Stimulated activated CD4-positive, alpha-beta T cell treated with anti-CD3 and anti-CD28 coated beads, Interleukin-12 subunit alpha, Interleukin-12 subunit beta, amount 100 ng/mL, for 48 hours (primary cell): ENCODE measurements at regions not wholly inside any gene's neighbourhood (a gene's known extent, or its start where the extent isn't known, plus 50 kb on each side); places are given as distances from the start of the nearest gene placed in this dataset.

Experiments
- DNase-seq, 3 donors: peaks; one replicate each; pipeline ENCODE4 v3.0.0-alpha.2; 2020; ENCODE audit warnings: low read depth in 2 of 3, low spot score in 1 of 3

DNA sequence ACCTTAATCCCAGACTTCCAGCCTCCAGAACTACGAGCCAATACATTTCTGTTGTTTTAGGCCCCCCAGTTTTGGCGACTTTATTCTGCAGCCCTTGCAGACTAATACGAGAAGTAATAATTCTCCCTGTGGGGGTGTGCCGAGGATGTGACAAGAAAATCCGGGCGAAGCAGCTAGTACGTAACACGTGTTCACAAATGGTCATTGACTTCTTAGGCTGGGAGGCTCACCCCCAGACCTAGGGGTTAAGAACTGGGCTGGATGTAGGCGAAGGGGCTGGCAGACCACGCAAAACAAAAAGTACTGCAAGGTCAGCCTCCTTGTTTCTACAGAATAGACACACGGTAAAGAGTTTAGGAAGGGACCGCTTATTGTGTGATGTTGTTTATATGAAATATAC is 69.8 kb upstream of the ESRRB start:
- DNase-seq = no peak

DNA sequence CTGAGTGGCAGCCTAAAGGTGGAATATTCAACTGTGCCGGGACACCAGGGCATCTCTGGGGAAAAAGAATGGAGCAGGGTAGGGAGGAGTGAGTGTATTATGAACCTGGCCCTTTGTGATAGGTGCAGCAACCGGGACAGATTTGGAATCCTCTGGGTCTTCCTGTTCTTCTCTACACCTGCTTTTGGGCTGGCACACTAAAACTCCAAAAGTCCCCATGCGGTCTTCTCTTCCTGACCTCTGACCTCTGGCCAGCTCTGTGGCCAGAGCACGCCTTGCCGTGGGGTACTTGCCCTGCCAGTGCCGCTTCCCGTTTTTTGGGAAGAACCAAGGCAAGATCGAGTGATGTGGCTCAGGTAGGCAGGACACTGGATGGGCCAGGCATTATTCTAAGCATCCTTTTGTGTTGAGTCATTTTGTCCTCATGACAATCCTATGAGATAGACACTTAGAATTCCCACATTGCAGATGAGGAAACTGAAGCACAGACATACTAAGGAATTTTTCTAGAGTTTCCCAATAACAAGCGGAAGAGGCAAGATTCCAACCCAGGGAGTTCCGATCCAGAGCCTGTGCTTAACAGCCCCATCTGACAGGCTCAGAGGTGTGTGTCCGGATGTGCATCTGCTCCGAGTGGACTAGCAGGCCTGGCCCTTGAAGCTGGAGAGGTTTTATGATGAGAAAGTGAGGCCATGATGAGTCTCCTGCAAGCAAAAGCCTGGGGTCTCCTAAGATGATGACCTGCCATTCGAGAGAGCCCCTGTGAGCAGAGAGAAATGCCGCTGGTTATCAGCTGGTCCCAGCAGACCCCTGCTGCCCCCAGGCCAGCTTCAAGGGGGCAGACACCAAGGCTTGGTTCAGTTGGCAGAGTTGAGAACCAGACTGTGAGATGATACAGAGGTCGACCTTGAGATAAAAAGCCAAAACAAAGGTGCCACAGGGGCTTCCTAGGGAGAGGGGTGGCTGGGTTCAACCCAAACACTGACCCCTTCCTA is 67.9 kb upstream of the ESRRB start:
- DNase-seq = no peak

DNA sequence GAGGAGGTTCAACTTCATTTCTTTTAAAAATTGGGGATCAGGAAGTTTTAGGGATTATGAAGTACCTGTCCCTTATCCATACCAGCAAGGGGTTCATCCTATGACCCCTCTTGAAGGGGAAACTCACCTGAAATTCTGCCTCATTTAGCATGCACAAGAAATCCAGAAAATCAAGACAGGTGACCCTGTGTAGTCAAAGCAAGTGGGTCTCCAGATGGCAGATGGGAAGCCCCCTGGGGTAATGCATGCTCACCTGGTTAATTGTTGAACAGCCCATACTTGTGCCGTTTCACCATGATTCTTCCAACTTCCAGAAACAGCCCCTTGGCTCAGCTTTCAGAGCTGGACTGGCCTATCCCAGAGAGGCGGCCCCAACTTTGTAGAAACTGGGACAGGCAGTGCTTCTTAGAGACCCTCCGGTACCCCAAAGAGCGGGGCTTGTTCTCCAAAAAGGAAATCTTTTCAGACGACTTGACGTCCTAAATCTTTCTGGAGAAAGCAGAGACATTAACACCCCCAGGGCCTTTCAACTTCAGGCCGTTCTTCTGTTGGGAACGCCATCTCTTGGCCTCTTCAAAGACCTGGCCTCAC is 66.3 kb upstream of the ESRRB start:
- no peak for DNase-seq

DNA sequence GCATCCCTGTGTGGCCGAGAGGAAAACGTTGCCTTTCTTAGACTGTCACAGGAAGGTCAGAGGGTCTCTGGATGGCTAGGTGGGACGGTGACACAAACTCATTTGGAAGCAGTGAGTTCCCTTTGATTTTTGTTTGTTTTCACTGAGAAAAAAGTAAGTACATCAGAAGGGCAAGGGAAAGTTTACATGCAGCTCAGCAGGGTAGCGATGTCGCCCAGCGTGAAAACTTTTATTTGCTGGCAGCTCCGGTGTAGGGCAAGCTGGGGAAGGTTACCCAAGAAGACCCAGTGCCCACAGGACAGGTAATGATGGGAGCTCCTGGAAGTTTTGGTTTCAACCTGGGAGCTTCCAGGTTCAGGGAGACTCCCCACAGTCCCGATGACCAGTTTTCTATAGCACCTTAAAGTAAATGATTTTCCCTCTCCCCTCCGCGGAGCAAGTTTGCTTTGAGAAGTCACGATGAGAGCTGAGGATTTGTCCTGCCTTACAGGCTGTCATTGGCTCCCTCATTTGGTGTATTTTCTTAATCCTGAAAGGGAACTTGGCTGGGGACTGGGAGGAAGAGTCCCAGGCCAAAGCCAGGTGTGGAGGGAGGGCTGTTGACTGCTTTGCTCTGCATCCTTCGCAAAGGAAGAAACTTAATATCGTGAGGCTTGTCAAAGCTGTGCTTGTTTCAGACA is 64.7 kb upstream of the ESRRB start:
- DNase-seq = no peak

DNA sequence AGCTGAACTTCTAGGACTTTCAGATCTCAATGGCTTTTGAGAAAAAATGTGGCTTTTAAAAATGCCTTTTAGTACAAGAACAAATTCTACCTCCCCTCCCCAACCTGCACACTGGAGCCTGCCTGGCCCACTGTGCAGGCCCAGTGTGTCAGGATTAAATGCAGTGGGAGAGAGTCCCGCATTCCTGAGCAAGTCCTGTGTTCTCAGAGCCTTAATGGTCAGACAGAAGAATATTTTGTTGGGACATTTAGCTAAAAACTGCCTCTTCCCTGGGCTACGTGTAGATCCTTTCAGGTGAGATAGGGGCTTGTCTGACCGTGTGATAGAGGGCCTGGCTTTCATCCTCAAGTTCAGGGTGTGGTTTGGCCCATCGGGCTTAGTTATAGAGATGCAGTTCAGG is 63.1 kb upstream of the ESRRB start:
- no peak for DNase-seq

DNA sequence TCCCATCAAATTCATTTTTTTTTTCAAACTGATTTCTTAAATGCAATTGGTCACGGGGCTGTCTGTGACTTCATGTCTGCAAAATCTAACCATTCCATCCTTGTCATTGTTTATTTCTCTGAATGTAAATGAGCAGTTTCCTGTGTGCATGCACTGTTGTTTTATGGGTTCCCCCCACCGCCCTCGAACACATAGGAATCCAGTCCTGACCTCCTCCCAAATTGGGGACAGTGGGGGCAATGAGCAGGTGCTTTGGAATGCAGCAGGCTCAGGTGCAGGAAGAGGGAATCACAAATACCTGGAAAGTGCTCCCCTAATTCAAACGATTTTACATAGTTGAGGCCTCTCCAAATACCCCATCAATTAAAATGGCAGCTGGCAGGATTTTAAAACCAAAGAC is 62.6 kb upstream of the ESRRB start:
- DNase-seq = no peak

DNA sequence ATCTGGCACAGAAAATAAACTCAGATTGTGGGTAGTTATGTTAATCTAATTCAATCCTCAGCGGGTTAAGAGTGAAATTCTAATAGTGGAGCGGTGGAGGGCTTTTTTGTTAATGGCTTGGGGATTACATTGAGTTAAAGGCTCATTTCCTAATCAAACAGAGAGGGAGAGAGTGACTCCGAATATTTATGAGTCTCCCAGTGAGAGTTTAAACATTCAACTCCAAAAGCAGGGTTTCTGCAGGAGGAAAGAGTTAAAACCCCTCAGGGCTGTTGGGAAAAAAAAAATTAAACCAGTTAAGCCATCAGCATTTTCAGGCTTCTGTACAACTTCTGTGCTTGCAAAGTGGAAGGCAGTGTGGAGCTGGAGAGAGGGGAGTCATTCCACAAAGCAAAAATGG is 62.1 kb upstream of the ESRRB start:
- DNase-seq = no peak

DNA sequence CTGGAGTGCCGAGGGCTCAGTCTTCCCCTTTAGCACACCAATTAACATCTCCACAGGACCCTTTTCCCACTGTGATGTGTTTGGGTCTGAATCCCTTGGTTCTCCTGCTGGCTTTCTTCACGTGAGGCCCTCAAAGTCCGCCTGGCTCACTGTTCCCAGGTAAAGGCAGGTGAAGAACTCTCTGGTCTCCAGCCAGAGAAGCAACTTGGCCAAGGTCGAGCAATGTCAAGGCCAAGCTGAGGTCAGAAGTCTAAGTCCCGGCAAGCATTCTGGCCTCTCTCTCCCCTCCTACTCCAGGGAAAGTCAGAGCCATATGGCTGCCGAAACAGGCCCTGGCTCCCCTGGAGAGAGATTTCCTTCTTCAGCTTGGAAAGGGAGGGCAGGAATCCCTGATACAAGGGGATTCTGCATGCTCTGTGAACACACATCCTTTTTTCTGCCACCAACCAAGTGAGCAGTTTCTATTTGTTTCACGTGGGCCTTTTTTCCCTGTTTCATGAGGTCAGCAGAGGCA is 61.4 kb upstream of the ESRRB start:
- DNase-seq = no peak

DNA sequence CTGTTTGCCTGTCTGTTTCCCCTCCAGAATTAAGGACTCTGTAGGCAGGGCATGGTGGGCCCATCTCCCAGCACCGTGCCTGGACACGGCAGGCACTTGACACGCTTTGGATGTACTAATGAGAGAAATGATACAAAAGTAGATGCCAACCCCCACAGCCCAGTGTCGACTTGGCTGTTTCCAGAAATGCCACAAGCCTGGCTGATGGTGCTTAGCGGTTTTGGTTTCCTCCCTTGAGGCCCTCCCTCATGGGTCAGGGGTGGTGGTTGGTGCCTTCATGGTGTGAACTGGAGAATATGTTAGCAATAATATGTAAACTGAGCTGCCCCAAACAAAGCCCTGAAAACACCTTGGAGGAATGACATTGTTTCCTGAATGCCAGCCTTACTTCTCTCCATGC is 55.5 kb upstream of the ESRRB start:
- DNase-seq = no peak

DNA sequence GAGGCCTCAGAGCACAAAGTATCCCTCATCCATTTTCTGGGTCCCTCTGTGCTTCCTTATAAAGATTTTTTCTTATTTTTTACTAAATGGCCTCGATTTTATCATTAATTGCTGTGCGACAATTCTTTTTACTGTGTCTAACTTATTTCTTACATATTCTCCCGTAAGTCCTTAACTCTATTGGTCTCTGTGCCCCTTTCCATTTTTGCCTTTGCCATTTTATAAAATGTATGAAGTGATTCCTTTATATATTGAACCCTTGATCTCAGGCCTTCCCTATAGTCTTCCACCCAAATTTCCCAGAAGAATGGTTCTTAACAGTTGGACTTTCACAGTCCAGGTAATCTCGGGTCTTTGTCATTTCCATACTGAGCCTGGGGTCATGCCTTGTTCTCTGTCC is 55.0 kb upstream of the ESRRB start:
- DNase-seq = no peak

DNA sequence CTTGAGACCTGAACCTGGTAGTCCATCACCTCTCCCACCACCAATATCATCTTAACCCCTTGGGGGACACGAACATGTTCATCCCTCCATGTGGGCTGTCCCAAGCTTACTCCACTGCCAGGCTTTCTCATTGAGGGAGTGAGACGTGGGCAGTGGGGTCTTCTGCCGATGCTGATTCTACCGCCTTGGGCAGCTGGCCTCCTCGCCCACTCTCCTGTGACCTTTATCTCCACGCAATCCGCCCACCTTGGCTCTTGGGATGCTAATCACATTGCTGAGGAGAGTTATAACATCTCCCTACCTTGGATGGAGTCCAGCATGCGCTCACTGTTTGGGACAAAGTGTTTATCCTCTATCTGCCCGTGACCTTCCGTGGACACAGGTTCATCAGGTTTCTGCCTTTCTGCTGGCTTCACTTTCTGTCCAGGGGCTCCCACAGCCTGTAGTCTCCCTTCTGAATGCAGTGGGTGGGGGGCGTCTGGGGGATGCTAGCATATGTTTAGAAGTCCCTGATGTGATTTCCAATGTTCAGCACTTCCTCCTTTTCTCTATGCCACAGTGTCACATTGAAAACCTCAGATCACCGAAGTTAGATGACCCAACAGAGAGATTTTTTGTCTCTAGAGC is 53.2 kb upstream of the ESRRB start:
- no peak for DNase-seq

DNA sequence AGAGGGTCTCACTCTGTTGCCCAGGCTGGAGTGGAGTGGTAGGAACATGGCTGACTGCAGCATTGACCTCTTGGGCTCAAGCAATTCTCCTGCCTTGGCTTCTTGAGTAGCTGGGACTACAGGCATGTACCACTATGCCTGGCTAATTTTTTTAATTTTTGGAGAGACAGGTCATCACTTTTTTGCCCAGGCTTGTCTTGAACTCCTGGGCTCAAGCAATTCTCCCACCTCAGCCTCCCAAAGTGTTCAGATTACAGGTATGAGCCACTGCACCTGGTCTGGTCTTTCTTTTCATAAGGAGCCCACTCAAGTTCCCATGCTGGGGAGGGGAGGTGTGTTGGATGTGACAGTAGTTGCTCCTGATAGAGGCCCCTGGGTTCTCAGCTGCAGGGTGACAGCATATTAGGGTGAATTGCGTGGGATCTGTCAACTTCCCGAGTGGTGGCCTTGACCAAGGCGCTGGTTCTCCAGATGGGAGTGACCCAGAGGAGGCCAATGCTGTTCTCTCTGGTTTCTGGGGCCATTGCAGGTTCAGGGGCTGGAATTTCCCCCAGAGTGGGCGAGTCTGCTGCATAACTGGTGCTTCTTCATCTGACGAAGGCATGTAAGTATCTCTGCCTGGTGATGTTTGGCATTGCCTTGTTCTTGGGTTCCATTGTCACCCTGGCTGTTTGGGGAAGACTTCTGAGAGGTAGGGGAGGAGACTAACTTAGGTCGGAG is 52.4 kb upstream of the ESRRB start:
- DNase-seq = no peak

DNA sequence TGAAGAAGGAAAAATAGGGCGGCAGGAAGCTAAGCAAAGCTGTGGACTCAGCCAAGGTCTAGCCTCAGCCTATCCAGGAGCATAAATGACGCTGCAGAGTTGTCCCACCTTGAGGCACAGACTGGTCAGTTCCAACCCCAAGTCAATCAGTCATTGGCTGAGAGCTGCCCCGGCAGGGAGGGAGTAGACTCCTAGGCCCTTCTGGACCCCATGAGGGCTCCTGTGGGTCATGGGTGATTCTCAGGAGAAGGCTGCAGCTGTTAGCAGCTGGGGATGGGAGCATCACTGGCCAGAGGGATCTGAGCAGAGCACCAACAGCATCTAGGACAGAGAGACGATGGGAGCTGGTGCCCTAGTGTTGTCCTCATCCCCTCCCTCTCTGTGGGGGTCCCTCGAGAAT is 51.8 kb upstream of the ESRRB start:
- no peak for DNase-seq
